Calu3 (cell line): ENCODE measurements at regions not wholly inside any gene's neighbourhood (a gene's known extent, or its start where the extent isn't known, plus 50 kb on each side); places are given as distances from the start of the nearest gene placed in this dataset.

Experiments used
- BruUV-seq: library from RNA; stranded (reverse); fragments of 400-500 nt; replicated peaks from 2 replicates; lab custom pipeline; 2021; lab: Mats Ljungman, UMichigan
- CTCF ChIA-PET: fragments of 300-600 bp; sonication (Branson Sonifier 250); formaldehyde crosslinking; loops from one replicate; lab custom pipeline; 2022; ENCODE audit warnings: antibody characterized with exemption; lab: Charles Lee
- DNase-seq: peaks from one replicate; pipeline ENCODE4 v3.0.0; 2022
- H3K27ac Mint-ChIP-seq: one replicate; pipeline ENCODE4 v1.8.0; 2022; ENCODE audit warnings: mixed read lengths; ENCODE audit not compliant: unreplicated experiment
- H3K27me3 Mint-ChIP-seq: one replicate; pipeline ENCODE4 v1.8.0; 2022; ENCODE audit warnings: mixed read lengths; ENCODE audit not compliant: unreplicated experiment
- H3K36me3 Mint-ChIP-seq: one replicate; pipeline ENCODE4 v1.8.0; 2022; ENCODE audit warnings: mild to moderate bottlenecking, moderate library complexity, mixed read lengths; ENCODE audit not compliant: insufficient read depth, unreplicated experiment
- H3K4me1 Mint-ChIP-seq: one replicate; pipeline ENCODE4 v1.8.0; 2022; ENCODE audit warnings: mild to moderate bottlenecking, low read depth, mixed read lengths; ENCODE audit not compliant: unreplicated experiment
- H3K4me3 Mint-ChIP-seq: one replicate; pipeline ENCODE4 v1.8.0; 2022; ENCODE audit warnings: mild to moderate bottlenecking, low read depth, moderate library complexity, mixed read lengths; ENCODE audit not compliant: unreplicated experiment
- H3K9me3 Mint-ChIP-seq: one replicate; pipeline ENCODE4 v1.8.0; 2022; ENCODE audit warnings: low read depth, mixed read lengths; ENCODE audit not compliant: unreplicated experiment
- intact Hi-C: fragments of 100-400 bp; cut with micrococcal nuclease; formaldehyde crosslinking; loops from one replicate; pipeline ENCODE4 v1.10.0; 2022; ENCODE audit not compliant: unreplicated experiment
- TF ChIP-seq, protein P1 (sequence below): fragments of 200-600 bp; IDR thresholded peaks from one replicate; pipeline ENCODE4 v1.8.0; 2022; ENCODE audit warnings: antibody characterized with exemption; ENCODE audit not compliant: unreplicated experiment

DNA sequence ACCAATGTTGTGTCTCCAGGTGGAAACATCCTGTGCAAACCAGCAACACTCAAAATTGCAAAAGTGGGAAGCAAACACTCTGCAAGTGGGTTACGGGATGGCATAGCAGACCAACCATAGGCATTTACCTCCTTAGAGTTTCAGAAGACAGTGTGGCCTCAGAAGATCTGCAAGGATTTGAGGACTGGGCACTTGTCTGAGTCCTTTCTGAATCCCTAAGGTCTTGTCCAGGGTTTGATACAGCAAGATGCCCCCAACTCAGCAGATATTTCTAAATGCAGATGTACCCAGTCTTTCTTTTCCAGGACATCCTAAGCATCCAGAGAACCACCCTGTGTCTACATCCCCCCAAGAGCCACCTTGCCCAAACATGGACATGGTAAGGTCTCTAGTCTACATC, 51.7 kb upstream of the SHANK2 start:
- BruUV-seq, result no TSS peak
- H3K27me3 Mint-ChIP-seq, result no peaks in the 10 kb centered on the region
- TF ChIP-seq, protein P1, sequence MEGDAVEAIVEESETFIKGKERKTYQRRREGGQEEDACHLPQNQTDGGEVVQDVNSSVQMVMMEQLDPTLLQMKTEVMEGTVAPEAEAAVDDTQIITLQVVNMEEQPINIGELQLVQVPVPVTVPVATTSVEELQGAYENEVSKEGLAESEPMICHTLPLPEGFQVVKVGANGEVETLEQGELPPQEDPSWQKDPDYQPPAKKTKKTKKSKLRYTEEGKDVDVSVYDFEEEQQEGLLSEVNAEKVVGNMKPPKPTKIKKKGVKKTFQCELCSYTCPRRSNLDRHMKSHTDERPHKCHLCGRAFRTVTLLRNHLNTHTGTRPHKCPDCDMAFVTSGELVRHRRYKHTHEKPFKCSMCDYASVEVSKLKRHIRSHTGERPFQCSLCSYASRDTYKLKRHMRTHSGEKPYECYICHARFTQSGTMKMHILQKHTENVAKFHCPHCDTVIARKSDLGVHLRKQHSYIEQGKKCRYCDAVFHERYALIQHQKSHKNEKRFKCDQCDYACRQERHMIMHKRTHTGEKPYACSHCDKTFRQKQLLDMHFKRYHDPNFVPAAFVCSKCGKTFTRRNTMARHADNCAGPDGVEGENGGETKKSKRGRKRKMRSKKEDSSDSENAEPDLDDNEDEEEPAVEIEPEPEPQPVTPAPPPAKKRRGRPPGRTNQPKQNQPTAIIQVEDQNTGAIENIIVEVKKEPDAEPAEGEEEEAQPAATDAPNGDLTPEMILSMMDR, result no peak

DNA sequence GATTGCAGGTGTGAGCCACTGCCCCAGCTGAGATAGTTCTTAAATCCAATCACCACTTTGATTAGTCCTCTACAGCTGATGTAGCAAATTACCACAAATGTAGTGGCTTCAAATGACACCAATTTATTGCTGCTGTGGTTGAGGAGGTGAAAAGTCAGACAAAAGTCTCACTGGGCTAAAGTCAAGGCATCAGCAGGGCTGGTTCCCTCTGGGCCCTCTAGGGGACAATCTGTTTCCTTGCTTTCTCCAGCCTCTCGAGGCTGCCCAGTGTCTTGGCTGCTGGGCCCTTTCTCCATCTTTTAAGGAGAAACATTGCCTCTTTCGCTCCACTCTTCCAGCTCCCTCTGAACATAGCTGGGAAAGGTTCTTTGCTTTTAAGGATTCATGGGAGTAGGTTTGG, 50.5 kb upstream of the SHANK2 start:
- TF ChIP-seq, protein P1, result no peak
- Mint-ChIP-seq H3K4me1 (peaks cover 50% of the 10 kb centered on the region), H3K27ac (no peak overlapping the region), H3K4me3 (no peak overlapping the region), H3K36me3 (peaks cover 12% of the 10 kb centered on the region), H3K27me3 (no peaks in the 10 kb centered on the region), H3K9me3 (peaks cover 3% of the 10 kb centered on the region)
- DNase-seq, result no peak
- CTCF ChIA-PET, result no interaction called here
- no TSS peak for BruUV-seq
- intact Hi-C loops, result no loop called here

More for the DNA sequence above, 51.7 kb upstream of the SHANK2 start:
- Mint-ChIP-seq H3K9me3 (peaks cover 3% of the 10 kb centered on the region), H3K4me1 (peaks cover 42% of the 10 kb centered on the region), H3K4me3 (no peak overlapping the region), H3K36me3 (peaks cover 7% of the 10 kb centered on the region), H3K27ac (no peak overlapping the region)
- DNase-seq, result no peak
- CTCF ChIA-PET, result no interaction called here
- intact Hi-C loops, result no loop called here

DNA sequence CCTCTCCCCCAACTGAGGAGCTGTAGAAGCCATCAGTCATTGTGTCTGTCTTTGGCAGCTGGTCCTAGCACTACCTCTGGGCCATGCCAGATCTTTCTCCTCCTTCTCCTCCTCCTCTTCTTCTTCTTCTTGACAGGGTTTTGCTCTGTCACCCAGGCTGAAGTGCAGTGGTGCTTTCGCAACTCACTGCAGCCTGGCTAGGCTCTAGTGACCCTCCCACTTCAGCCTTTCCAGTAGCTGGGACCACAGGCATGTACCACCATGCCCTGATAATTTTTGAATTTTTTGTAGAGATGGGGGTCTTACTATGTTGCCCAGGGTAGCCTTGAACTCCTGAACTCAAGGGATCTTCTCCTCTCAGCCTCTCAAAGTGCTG, 50.1 kb upstream of the SHANK2 start:
- Mint-ChIP-seq H3K27ac (no peak overlapping the region), H3K36me3 (peaks cover 12% of the 10 kb centered on the region), H3K4me1 (peaks cover 50% of the 10 kb centered on the region), H3K27me3 (no peaks in the 10 kb centered on the region), H3K9me3 (peaks cover 3% of the 10 kb centered on the region), H3K4me3 (no peak overlapping the region)
- intact Hi-C loops, result no loop called here
- DNase-seq, result no peak
- CTCF ChIA-PET, result no interaction called here
- BruUV-seq, result no TSS peak
- TF ChIP-seq, protein P1, result no peak
